DND-41 (cell line): ENCODE measurements at regions not wholly inside any gene's neighbourhood (a gene's known extent, or its start where the extent isn't known, plus 50 kb on each side); places are given as distances from the start of the nearest gene placed in this dataset.

Experiments
- EZH2 ChIP-seq: IDR thresholded peaks from 3 replicates; pipeline ENCODE4 v1.6.1; 2012; ENCODE audit warnings: borderline replicate concordance, low read depth, mild to moderate bottlenecking, moderate library complexity, low read length, inconsistent platforms; ENCODE audit not compliant: severe bottlenecking
- TF ChIP-seq, protein P1 (sequence below): IDR thresholded peaks from 2 replicates; pipeline ENCODE4 v1.5.1; 2012; ENCODE audit warnings: borderline replicate concordance, low read length, moderate library complexity, mild to moderate bottlenecking; ENCODE audit not compliant: poor library complexity, severe bottlenecking; ENCODE audit errors: extremely low read depth

DNA sequence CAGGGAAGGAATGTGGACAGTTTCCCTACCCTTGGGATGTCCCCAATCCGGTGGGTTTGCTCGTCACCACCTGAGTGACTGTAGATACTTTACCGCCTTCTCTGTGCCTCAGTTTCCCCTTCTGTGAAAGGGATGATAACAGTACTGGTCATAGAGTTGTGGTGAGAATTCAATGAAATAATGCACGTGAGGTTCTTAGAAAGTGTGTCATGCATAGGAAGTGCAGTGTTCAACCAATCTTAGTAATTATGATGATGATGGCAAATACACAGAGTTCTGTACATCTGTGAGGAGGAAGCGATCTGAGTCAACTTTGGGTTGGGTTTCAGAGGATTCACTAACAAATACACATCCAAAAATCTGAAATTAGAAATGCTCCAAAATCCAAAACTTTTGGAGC lies 114.6 kb upstream of the HS3ST2 start:
- TF ChIP-seq, protein P1, sequence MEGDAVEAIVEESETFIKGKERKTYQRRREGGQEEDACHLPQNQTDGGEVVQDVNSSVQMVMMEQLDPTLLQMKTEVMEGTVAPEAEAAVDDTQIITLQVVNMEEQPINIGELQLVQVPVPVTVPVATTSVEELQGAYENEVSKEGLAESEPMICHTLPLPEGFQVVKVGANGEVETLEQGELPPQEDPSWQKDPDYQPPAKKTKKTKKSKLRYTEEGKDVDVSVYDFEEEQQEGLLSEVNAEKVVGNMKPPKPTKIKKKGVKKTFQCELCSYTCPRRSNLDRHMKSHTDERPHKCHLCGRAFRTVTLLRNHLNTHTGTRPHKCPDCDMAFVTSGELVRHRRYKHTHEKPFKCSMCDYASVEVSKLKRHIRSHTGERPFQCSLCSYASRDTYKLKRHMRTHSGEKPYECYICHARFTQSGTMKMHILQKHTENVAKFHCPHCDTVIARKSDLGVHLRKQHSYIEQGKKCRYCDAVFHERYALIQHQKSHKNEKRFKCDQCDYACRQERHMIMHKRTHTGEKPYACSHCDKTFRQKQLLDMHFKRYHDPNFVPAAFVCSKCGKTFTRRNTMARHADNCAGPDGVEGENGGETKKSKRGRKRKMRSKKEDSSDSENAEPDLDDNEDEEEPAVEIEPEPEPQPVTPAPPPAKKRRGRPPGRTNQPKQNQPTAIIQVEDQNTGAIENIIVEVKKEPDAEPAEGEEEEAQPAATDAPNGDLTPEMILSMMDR: no peak
- TF ChIP-seq EZH2: no peak
